Uterus (tissue), 3 donors: ENCODE measurements at regions not wholly inside any gene's neighbourhood (a gene's known extent, or its start where the extent isn't known, plus 50 kb on each side); places are given as distances from the start of the nearest gene placed in this dataset.
"Not testable (repeated sequence)": the region's sequence is repeated elsewhere in the genome, so short reads cannot be mapped to it uniquely, and the experiment has no call there.

Experiments used
- DNase-seq, 2 donors: peaks; one replicate each; pipeline ENCODE4 v3.0.0-alpha.2; 2019 to 2020
- H3K27ac ChIP-seq, 2 donors: fragments of 200-600 bp; sonication (generic); 1 replicate in 1 of 2; 2 replicates in 1 of 2; pipeline ENCODE4 v1.5.1; 2016 to 2018
- H3K27me3 ChIP-seq, 2 donors: fragments of 200-600 bp; sonication (generic); one replicate each; pipeline ENCODE4 v1.5.1; 2018 to 2019; ENCODE audit warnings: control low read depth in 1 of 2
- H3K36me3 ChIP-seq, 2 donors: fragments of 200-600 bp; sonication (generic); one replicate each; pipeline ENCODE4 v1.5.1; 2019; ENCODE audit warnings: control low read depth in 1 of 2
- H3K4me1 ChIP-seq, 2 donors: fragments of 200-600 bp; sonication (generic); one replicate each; pipeline ENCODE4 v1.5.1; 2018 to 2019; ENCODE audit warnings: control low read depth in 1 of 2
- H3K4me3 ChIP-seq, 2 donors: fragments of 200-600 bp; sonication (generic); 1 replicate in 1 of 2; 2 replicates in 1 of 2; pipeline ENCODE4 v1.5.1; 2018 to 2019; ENCODE audit warnings: mild to moderate bottlenecking in 1 of 2
- H3K9me3 ChIP-seq, 2 donors: fragments of 200-600 bp; sonication (generic); one replicate each; pipeline ENCODE4 v1.5.1; 2019; ENCODE audit warnings: control low read depth in 1 of 2
- POLR2A ChIP-seq, 2 donors: fragments of 450-650 bp; IDR thresholded peaks; one replicate each; pipeline ENCODE4 v1.6.1; 2016; ENCODE audit warnings: antibody characterized with exemption in 2 of 2, mild to moderate bottlenecking in 1 of 2, moderate library complexity in 1 of 2
- intact Hi-C: fragments of 100-400 bp; cut with DNase I; formaldehyde crosslinking; loops from one replicate; pipeline ENCODE4 v1.15.1; 2023; ENCODE audit warnings: low total_unique reads
- TF ChIP-seq, protein P1 (sequence below), 4 experiments: fragments of 200-600 bp in 2 of 4; fragments of 450-650 bp in 2 of 4; sonication (generic) in 2 of 4; IDR thresholded peaks; one replicate each; pipeline ENCODE4 v1.5.1; 2016 to 2019; ENCODE audit warnings: antibody characterized with exemption in 4 of 4, mild to moderate bottlenecking in 2 of 4, moderate library complexity in 1 of 4
- donor health status: DM: yes; HTN: yes; CAD: no.

GRCh38 chr18:21960189-21960588 lies 209.2 kb upstream of the GATA6 start:
- Histone ChIP-seq H3K4me3 (no peak overlapping the region), H3K36me3 (no peaks in the 10 kb centered on the region), H3K27ac (no peak overlapping the region), H3K27me3 (no peaks in the 10 kb centered on the region), H3K9me3 (no peaks in the 10 kb centered on the region), H3K4me1 (no peaks in the 10 kb centered on the region)
- TF ChIP-seq, protein P1, sequence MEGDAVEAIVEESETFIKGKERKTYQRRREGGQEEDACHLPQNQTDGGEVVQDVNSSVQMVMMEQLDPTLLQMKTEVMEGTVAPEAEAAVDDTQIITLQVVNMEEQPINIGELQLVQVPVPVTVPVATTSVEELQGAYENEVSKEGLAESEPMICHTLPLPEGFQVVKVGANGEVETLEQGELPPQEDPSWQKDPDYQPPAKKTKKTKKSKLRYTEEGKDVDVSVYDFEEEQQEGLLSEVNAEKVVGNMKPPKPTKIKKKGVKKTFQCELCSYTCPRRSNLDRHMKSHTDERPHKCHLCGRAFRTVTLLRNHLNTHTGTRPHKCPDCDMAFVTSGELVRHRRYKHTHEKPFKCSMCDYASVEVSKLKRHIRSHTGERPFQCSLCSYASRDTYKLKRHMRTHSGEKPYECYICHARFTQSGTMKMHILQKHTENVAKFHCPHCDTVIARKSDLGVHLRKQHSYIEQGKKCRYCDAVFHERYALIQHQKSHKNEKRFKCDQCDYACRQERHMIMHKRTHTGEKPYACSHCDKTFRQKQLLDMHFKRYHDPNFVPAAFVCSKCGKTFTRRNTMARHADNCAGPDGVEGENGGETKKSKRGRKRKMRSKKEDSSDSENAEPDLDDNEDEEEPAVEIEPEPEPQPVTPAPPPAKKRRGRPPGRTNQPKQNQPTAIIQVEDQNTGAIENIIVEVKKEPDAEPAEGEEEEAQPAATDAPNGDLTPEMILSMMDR (IDR thresholded peaks at IDR 0.05), result no peak
- TF ChIP-seq POLR2A (IDR thresholded peaks at IDR 0.05), result no peak
- DNase-seq, result no peak
- intact Hi-C loops, result loop anchor here (10.0 kb wide), 1 partner anchor 65 kb away; no protein-coding TSS in a partner anchor

DNA sequence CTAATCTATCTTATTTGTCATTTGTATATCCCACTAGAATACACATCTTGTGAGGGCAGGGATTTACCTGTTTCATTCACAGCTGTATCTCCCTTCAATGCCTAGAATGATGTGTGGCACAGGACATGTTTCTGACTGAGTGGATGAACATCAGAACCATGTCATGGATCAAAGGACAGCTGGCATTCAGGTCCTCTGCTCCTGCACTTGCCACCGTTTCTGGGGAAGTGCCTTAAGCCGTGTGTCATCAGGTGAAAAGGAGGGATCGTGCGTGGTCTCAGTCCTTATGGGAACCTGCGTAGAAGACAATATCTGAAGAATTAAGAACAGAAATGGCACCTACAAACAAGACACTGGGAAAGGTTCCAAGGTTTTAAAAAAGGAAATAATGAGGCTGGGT lies 206.1 kb upstream of the GATA6 start:
- H3K9me3 ChIP-seq, result no peaks in the 10 kb centered on the region
- no peak for TF ChIP-seq POLR2A (IDR thresholded peaks at IDR 0.05)
- TF ChIP-seq, protein P1 (IDR thresholded peaks at IDR 0.05), result no peak
- H3K4me3 ChIP-seq, result no peak overlapping the region
- intact Hi-C loops, result loop anchor here (10.0 kb wide), 1 partner anchor 61 kb away; no protein-coding TSS in a partner anchor
- H3K36me3 ChIP-seq, result no peaks in the 10 kb centered on the region
- H3K27me3 ChIP-seq, result no peaks in the 10 kb centered on the region
- H3K4me1 ChIP-seq, result no peaks in the 10 kb centered on the region
- DNase-seq, result no peak
- H3K27ac ChIP-seq, result no peak overlapping the region

DNA sequence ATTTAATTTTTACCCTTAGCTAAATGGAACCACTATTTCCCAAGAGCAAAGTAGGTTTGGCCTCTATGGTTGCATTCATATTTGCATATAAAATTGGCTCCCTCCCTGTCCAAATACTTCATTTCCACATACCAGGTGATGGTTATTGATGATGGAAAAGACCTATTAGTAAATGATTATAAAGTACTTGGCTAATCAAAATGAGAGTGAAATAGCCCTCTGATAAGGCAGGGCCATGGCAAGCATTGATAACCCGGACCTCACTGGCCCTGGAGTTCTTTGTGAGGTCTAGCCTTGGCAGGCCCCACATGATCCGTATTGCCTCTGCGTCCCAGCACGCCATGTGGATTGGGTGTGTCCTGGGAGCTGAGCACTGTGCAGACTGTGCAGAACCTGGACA lies 201.1 kb upstream of the GATA6 start:
- Histone ChIP-seq H3K4me3 (no peak overlapping the region), H3K27ac (no peak overlapping the region), H3K27me3 (no peaks in the 10 kb centered on the region), H3K9me3 (no peaks in the 10 kb centered on the region), H3K36me3 (no peaks in the 10 kb centered on the region), H3K4me1 (no peaks in the 10 kb centered on the region)
- no peak for DNase-seq
- intact Hi-C loops, result loop anchor here (10.0 kb wide), 1 partner anchor 56 kb away; no protein-coding TSS in a partner anchor
- TF ChIP-seq, protein P1 (IDR thresholded peaks at IDR 0.05), result no peak
- TF ChIP-seq POLR2A (IDR thresholded peaks at IDR 0.05), result no peak

GRCh38 chr18:21972281-21972680 lies 197.1 kb upstream of the GATA6 start:
- Histone ChIP-seq H3K9me3 (no peaks in the 10 kb centered on the region), H3K4me3 (no peak overlapping the region), H3K4me1 (no peaks in the 10 kb centered on the region), H3K36me3 (no peaks in the 10 kb centered on the region), H3K27ac (no peak overlapping the region), H3K27me3 (no peaks in the 10 kb centered on the region)
- intact Hi-C loops, result no loop called here
- no peak for TF ChIP-seq POLR2A (IDR thresholded peaks at IDR 0.05)
- TF ChIP-seq, protein P1 (IDR thresholded peaks at IDR 0.05), result no peak
- DNase-seq, result no peak

GRCh38 chr18:21975954-21976353 lies 193.4 kb upstream of the GATA6 start:
- intact Hi-C loops, H3K27ac ChIP-seq, H3K9me3 ChIP-seq, H3K4me1 ChIP-seq, DNase-seq, H3K36me3 ChIP-seq, H3K27me3 ChIP-seq, H3K4me3 ChIP-seq: not testable (repeated sequence)

GRCh38 chr18:21978546-21979170 lies 190.7 kb upstream of the GATA6 start:
- DNase-seq, result no peak
- Histone ChIP-seq H3K4me1 (no peaks in the 10 kb centered on the region), H3K36me3 (no peaks in the 10 kb centered on the region), H3K27ac (no peak overlapping the region), H3K27me3 (no peaks in the 10 kb centered on the region), H3K4me3 (no peak overlapping the region), H3K9me3 (no peaks in the 10 kb centered on the region)
- intact Hi-C loops, result no loop called here
- TF ChIP-seq, protein P1 (IDR thresholded peaks at IDR 0.05), result no peak
- TF ChIP-seq POLR2A (IDR thresholded peaks at IDR 0.05), result no peak
